Small intestine (tissue), 7 donors: ENCODE measurements at regions not wholly inside any gene's neighbourhood (a gene's known extent, or its start where the extent isn't known, plus 50 kb on each side); places are given as distances from the start of the nearest gene placed in this dataset.
A peak's percentile ranks its signal among the peaks of the same experiment; 100 is the strongest.

Source experiments
- DNase-seq, 2 donors: peaks; one replicate each; pipeline versions ENCODE4 v3.0.0 to v3.0.0-alpha.2; 2013
- FAIRE-seq: peaks from 2 replicates; lab custom pipeline; 2012; peaks lifted over from hg19 to GRCh38; lab: Jason Lieb, UNC
- H3K27ac ChIP-seq, 3 donors: one replicate each; pipeline ENCODE4 v1.5.1; 2013; ENCODE audit warnings: low read length in 2 of 3, mild to moderate bottlenecking in 2 of 3, control low read depth in 1 of 3, inconsistent platforms in 1 of 3, low read depth in 1 of 3, moderate library complexity in 1 of 3
- H3K27me3 ChIP-seq, 3 donors: one replicate each; pipeline ENCODE4 v1.6.1; 2013; ENCODE audit warnings: low read length in 3 of 3, inconsistent platforms in 1 of 3; ENCODE audit not compliant: control insufficient read depth in 3 of 3, insufficient read depth in 3 of 3
- H3K36me3 ChIP-seq, 3 donors: one replicate each; pipeline ENCODE4 v1.6.1; 2013; ENCODE audit warnings: low read length in 3 of 3, inconsistent platforms in 1 of 3, low read depth in 1 of 3, mild to moderate bottlenecking in 1 of 3, moderate library complexity in 1 of 3; ENCODE audit not compliant: control insufficient read depth in 3 of 3, insufficient read depth in 2 of 3
- H3K4me1 ChIP-seq, 3 donors: one replicate each; pipeline ENCODE4 v1.6.1; 2013; ENCODE audit warnings: low read length in 2 of 3, inconsistent platforms in 1 of 3, low read depth in 1 of 3, mild to moderate bottlenecking in 1 of 3, moderate library complexity in 1 of 3; ENCODE audit not compliant: control insufficient read depth in 3 of 3, insufficient read depth in 2 of 3
- H3K4me3 ChIP-seq, 3 donors: one replicate each; pipeline ENCODE4 v1.5.1; 2013; ENCODE audit warnings: low read length in 3 of 3, control low read depth in 1 of 3, inconsistent platforms in 1 of 3, low read depth in 1 of 3, mild to moderate bottlenecking in 1 of 3, moderate library complexity in 1 of 3
- H3K9me3 ChIP-seq, 2 donors: one replicate each; pipeline ENCODE4 v1.6.1; 2013; ENCODE audit warnings: low read depth in 1 of 2, low read length in 1 of 2; ENCODE audit not compliant: control insufficient read depth in 2 of 2, insufficient read depth in 1 of 2
- WGBS, 3 donors: extraction: QIAGEN DNeasy Blood & Tissue Kit; methylation state at CpG; one replicate each; pipeline ENCODE4 v1.1.7; 2013; 5-methylcytosine and 5-hydroxymethylcytosine counted together
- donor health status: healthy with polysubstance abuse.
- donor health status: control.
- donor health status: control.
- donor health status: Bipolar disorder and iron deficiency.
- donor health status: healthy.

DNA sequence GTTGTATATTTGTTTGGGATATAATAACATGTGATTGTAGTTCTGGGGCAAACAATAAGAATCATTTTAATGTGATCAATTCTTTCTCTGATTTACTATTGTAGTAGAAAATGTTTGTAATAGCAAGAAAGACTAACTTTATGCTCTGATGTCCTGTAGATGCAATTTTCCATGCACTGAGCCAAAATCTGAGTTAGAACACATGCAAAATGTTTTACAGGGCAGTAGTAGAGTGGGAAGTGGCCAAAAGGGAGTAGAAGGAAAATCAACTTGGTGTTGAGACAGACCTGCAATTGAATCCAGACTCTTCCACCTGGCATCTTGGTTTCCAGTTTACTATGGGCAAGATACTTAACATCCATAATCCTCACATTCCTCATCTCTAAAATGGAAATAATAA lies 93.5 kb upstream of the BMP5 start:
- Histone ChIP-seq H3K36me3 (no peaks in the 10 kb centered on the region), H3K9me3 (no peaks in the 10 kb centered on the region), H3K27me3 (no peaks in the 10 kb centered on the region), H3K27ac (no peak overlapping the region), H3K4me3 (no peak overlapping the region), H3K4me1 (no peaks in the 10 kb centered on the region)
- DNase-seq (no peak), FAIRE-seq (no peak)

DNA sequence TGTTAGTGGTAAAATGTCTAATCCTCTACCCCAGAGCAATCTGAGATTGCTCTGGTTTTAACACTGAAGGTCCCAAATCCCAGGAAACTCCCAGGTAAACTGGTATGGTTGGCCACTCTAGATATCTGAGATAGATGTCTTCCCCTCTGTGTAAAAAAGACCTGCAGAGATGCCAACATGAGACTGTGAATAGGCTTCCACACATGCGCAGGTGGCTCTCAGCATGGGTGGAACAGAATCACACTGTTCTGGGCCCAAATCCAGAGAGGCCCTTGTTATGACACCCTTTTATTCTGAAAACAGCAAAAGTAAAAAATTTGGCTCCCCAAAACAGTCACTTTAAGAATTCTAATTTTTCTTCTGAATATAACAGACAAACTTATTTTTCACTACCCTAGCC lies 88.7 kb upstream of the BMP5 start:
- Histone ChIP-seq H3K4me3 (no peak overlapping the region), H3K36me3 (no peaks in the 10 kb centered on the region), H3K9me3 (no peaks in the 10 kb centered on the region), H3K27ac (no peak overlapping the region), H3K4me1 (no peaks in the 10 kb centered on the region), H3K27me3 (no peaks in the 10 kb centered on the region)
- FAIRE-seq, result no peak
- WGBS, 3 donors, result 83 to 96% (median 86%) methylated on average over 1 of the region's 1 CpG
- no peak for DNase-seq

DNA sequence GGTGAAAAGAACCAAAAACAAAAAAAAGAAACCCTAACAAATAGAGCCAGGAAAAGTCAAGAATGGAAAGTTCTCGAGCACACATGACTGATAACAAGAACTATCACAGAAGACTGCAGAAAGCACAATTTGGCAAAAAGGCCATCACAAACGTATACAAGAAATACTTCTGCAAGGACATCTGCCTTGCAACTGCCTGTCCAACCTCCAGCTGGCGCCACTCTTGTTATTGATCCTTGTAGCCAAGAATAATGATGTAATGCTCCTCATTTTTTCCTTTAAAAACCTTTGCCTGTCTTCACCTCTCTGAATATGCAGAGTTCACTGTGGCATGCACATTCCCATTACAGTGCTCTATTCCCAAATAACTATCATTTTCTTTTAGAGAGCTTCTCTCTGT lies 87.9 kb upstream of the BMP5 start:
- H3K9me3 ChIP-seq, result no peaks in the 10 kb centered on the region
- no peaks in the 10 kb centered on the region for H3K27me3 ChIP-seq
- no peaks in the 10 kb centered on the region for H3K4me1 ChIP-seq
- no peak overlapping the region for H3K4me3 ChIP-seq
- WGBS, 3 donors, result 44 to 45% (median 44%) methylated on average over 3 of the region's 3 CpGs
- H3K27ac ChIP-seq, result no peak overlapping the region
- DNase-seq, result no peak
- no peak for FAIRE-seq
- H3K36me3 ChIP-seq, result no peaks in the 10 kb centered on the region

DNA sequence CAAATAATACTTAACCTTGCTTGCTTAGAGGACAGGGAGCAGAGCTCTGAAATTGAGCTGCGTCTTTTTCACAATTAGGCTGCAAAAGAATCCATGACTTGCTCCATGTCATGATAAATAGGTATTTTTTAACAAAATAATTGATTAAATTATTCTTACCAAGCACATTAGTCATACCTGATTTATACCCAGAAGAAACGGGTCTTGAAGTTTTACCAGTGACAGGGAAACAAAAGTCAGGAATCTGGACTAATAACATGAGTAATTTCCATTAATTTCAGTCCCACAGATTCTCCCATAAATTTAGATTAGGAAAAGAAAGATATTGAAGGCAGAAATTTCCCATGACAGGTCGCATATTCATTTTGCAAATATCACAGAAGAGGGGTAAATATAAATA lies 85.0 kb upstream of the BMP5 start:
- WGBS, 3 donors, result 77 to 85% (median 80%) methylated on average over 3 of the region's 3 CpGs
- no peak for DNase-seq
- no peak for FAIRE-seq
- no peaks in the 10 kb centered on the region for H3K27me3 ChIP-seq
- no peak overlapping the region for H3K4me3 ChIP-seq
- H3K9me3 ChIP-seq, result no peaks in the 10 kb centered on the region
- H3K4me1 ChIP-seq, result no peaks in the 10 kb centered on the region
- no peak overlapping the region for H3K27ac ChIP-seq
- no peaks in the 10 kb centered on the region for H3K36me3 ChIP-seq

DNA sequence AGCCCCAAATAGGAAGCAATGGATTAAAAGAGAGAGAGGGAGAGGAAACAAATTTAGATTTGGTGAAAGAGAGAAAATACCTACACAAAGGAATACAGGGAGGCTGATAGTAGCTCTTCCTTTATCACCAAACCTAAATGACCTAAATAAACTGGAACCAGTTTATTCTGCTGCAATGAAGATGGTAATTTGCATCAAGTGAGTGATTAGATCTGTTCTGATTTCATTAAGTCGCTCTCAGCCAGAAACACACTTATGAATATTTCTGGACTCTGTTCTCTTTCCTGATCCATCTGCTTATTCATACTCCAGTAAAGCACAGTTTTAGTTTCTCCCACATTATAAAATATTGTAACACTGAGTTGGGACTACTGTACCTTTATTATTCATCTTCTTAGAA lies 83.4 kb upstream of the BMP5 start:
- Histone ChIP-seq H3K36me3 (no peaks in the 10 kb centered on the region), H3K4me1 (no peaks in the 10 kb centered on the region), H3K9me3 (no peaks in the 10 kb centered on the region), H3K27me3 (no peaks in the 10 kb centered on the region), H3K4me3 (no peak overlapping the region), H3K27ac (no peak overlapping the region)
- FAIRE-seq, result no peak
- DNase-seq, result no peak
- 68 to 91% (median 82%) methylated on average over 1 of the region's 1 CpG for WGBS, 3 donors

DNA sequence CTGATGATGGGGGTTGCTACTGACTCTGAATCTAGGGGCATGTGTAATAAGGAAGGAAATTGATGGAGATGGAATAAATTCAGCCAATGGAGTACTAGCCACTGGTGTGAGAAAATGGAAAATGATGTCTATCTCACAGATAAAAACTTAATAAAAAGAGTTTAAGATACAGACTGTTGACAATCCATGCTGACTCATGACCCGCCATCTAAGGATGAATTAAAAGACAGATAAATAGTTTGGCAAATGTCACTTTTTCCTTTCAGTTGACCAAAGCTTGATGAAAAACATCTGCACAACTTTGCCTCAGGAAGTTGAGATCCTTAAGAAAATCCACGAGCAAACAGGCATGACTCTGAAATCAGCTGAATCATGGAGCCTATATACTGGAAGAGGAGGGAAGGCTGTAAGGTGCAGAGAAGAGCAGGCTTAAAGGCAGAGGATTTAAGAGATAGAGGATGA lies 82.6 kb upstream of the BMP5 start:
- Histone ChIP-seq H3K27me3 (no peaks in the 10 kb centered on the region), H3K9me3 (no peaks in the 10 kb centered on the region), H3K4me1 (no peaks in the 10 kb centered on the region), H3K36me3 (no peaks in the 10 kb centered on the region), H3K27ac (no peak overlapping the region), H3K4me3 (no peak overlapping the region)
- FAIRE-seq (no peak), DNase-seq (no peak)
- 57 to 64% (median 63%) methylated on average over 2 of the region's 2 CpGs for WGBS, 3 donors

DNA sequence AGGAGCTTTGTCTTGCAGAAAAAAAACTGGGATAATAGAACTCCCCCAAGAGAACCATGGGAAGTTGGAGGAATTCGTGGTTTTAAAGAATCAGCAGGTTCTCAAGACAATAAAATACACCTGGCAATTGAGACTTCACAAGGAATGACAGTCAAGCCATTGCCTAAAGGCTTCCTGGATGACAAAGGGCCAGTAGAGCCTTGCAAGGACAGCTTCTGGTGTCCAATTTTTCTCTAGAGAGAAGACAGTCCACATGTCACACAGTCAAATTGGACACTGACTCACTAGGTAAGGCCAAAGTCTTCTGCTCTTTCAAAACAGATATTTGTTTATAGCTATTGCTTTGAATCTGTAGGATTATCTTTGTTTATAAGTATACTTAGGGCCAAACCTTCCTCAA lies 80.3 kb upstream of the BMP5 start:
- Histone ChIP-seq H3K27me3 (no peaks in the 10 kb centered on the region), H3K36me3 (no peaks in the 10 kb centered on the region), H3K9me3 (peaks cover 0 to 3% of the 10 kb centered on the region in 2 donors), H3K4me3 (no peak overlapping the region), H3K4me1 (no peaks in the 10 kb centered on the region), H3K27ac (no peak overlapping the region)
- DNase-seq (no peak), FAIRE-seq (no peak)
- 10 to 43% (median 14%) methylated on average over 1 of the region's 1 CpG for WGBS, 3 donors

DNA sequence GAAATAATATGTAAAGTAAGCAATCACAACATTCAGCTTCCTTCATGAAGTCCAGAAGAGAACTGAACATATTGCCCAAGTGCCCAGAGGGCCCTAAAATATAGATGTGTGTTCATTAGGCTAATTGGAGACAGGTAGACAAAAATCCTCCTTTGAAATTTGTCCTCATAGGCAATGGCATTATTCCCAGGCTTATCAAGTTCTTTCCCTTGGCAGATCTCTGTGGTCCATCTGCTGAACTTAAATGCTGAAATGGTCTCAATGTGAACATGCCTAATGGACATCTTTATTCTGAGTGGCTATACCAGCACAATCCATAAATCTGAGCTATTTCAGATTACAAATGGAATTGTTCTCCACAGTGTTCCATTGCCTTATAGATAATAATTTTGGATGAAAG lies 79.0 kb upstream of the BMP5 start:
- no peaks in the 10 kb centered on the region for H3K27me3 ChIP-seq
- peaks cover 0 to 11% of the 10 kb centered on the region in 2 donors for H3K9me3 ChIP-seq
- DNase-seq, result no peak
- FAIRE-seq, result no peak
- no peak overlapping the region for H3K4me3 ChIP-seq
- no peaks in the 10 kb centered on the region for H3K4me1 ChIP-seq
- H3K36me3 ChIP-seq, result no peaks in the 10 kb centered on the region
- no peak overlapping the region for H3K27ac ChIP-seq

DNA sequence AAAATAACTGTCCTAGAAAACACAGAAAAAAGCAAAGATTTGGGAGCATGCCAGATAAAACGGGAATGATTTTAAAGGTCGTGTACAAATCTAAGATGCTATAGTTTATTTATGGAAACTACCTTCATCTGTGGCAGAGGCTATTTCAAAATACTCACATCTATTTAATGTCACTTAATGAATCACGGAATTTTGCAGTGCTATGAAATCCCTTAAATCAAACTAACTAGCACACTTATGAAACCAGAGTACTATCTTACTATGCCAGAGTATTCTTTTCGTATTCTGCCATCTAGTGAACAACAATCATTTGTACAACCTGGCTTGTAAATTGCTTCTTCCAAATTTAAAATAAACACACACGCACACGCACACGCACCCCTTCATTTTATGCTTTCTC lies 77.9 kb upstream of the BMP5 start:
- H3K27me3 ChIP-seq, result no peaks in the 10 kb centered on the region

More for the DNA sequence above, 77.9 kb upstream of the BMP5 start:
- no peaks in the 10 kb centered on the region for H3K36me3 ChIP-seq
- FAIRE-seq, result no peak
- H3K4me1 ChIP-seq, result no peaks in the 10 kb centered on the region
- no peak overlapping the region for H3K4me3 ChIP-seq
- no peak overlapping the region for H3K27ac ChIP-seq
- peaks cover 0 to 11% of the 10 kb centered on the region in 2 donors for H3K9me3 ChIP-seq
- 34 to 47% (median 45%) methylated on average over 7 of the region's 7 CpGs for WGBS, 3 donors
- DNase-seq, result peak in 1 of 2 donors; percentile 24
